ENCODE measurements at regions not wholly inside any gene's neighbourhood (a gene's known extent, or its start where the extent isn't known, plus 50 kb on each side); places are given as distances from the start of the nearest gene placed in this dataset.

DNA sequence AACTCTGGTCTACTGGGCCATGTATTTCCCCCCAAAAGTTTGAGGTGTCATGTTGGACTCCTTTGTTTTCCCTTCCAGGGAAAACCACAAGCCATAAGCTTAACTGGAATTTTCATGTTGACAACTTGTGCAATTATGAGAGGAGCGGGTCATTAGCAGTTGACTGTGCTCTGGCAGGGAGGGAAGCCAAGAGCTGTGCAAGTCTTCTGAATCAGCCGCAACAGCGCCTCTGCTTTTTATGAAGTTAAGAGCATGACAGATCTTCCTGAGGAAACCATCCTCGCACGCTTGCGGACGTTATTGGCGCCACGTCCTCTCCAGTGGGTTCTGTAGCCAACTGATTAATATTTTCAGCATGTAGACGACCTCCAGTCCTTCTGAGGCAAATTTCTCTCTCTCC is 148.7 kb upstream of the MKI67 start:
- Histone ChIP-seq H3K9me3 (ENCODE audit: control insufficient read depth in 2 of 2, insufficient read depth in 1 of 2, low read depth in 1 of 2, low read length in 1 of 2) (no peaks in the 10 kb centered on the region), H3K4me3 (ENCODE audit: low read depth in 1 of 2, low read length in 2 of 2) (no peak overlapping the region), H3K27ac (ENCODE audit: low read depth in 2 of 2, low read length in 1 of 2) (no peak overlapping the region), H3K4me1 (ENCODE audit: control insufficient read depth in 2 of 2, insufficient read depth in 2 of 2, low read length in 1 of 2) (no peaks in the 10 kb centered on the region), H3K27me3 (ENCODE audit: control insufficient read depth in 1 of 2, insufficient read depth in 2 of 2, low read length in 2 of 2) (no peaks in the 10 kb centered on the region), H3K36me3 (ENCODE audit: control insufficient read depth in 2 of 2, insufficient read depth in 2 of 2, low read length in 1 of 2) (no peaks in the 10 kb centered on the region)
- 35 to 38% methylated on average over 10 of the region's 10 CpGs for WGBS, 2 donors

DNA sequence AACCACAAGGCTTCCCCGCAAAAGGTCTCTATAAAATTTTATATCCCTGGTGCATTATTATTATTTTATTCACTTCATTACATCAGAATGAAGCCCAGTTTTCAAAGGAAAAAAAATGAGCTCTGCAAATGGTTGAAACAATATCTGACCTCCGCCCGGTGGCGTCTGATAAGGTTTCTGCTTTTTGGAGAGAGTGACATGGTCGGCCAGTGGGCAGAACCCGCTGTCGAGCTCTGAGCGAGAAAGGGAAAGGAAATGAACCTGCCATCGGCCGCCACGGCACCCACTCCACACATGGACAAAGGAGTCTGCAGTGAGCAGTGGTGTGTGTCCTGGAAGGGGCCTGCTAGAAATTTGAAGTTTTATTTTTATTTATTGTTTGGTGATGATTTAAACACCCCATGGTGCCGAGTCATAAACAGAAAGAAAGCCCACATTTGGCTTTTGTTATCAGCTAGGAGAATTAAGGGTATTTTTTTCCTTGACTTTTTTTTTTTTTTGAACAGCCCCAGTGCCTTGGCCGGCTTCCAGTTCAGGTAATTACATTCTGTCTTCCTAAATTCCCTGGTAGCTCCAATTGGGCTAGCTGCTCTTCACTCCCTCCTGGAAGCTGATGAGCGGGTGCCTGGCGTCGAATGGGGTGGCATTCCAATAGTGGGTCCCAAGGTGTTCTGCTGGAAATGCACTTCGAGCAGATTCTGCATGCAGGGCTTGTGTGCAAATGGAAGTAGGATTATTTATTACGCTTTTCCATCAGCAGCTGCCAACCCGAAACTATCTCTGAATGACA is 149.4 kb upstream of the MKI67 start:
- Histone ChIP-seq H3K4me1 (ENCODE audit: control insufficient read depth in 2 of 2, insufficient read depth in 2 of 2, low read length in 1 of 2) (no peaks in the 10 kb centered on the region), H3K27me3 (ENCODE audit: control insufficient read depth in 1 of 2, insufficient read depth in 2 of 2, low read length in 2 of 2) (no peaks in the 10 kb centered on the region), H3K4me3 (ENCODE audit: low read depth in 1 of 2, low read length in 2 of 2) (no peak overlapping the region), H3K9me3 (ENCODE audit: control insufficient read depth in 2 of 2, insufficient read depth in 1 of 2, low read depth in 1 of 2, low read length in 1 of 2) (no peaks in the 10 kb centered on the region), H3K27ac (ENCODE audit: low read depth in 2 of 2, low read length in 1 of 2) (no peak overlapping the region), H3K36me3 (ENCODE audit: control insufficient read depth in 2 of 2, insufficient read depth in 2 of 2, low read length in 1 of 2) (no peaks in the 10 kb centered on the region)
- WGBS, 2 donors: 66 to 72% methylated on average over 19 of the region's 19 CpGs

DNA sequence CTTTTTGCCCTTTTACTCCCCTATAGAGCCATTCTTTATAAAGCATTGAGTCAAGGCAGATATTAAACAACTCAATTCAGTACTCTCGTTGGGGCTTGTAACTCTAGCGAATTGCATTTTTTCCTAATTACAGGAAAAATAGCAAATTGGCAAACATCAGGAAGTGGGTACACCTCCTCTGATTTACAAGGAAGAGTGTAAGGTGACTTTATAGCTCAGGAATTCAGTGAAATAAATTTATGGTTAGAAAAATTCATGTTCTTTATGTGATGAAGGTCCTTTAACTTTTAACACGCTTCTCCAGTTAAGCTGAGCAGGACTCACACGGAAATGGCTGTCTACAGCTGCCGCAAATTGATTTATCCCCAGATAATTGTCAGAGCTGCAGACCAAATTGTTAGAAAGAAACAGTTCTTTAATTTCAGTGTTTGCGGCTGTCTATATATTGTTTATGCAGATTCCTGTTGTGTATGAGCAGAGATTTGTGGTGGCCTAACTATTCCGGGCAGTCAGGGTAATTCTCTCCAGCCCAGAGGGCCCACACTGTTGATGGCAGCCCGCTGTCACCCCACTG is 151.1 kb upstream of the MKI67 start:
- WGBS, 2 donors: 53 to 59% methylated on average over 8 of the region's 8 CpGs
- no peaks in the 10 kb centered on the region for H3K27me3 ChIP-seq (ENCODE audit: control insufficient read depth in 1 of 2, insufficient read depth in 2 of 2, low read length in 2 of 2)
- H3K4me1 ChIP-seq (ENCODE audit: control insufficient read depth in 2 of 2, insufficient read depth in 2 of 2, low read length in 1 of 2): no peaks in the 10 kb centered on the region
- H3K36me3 ChIP-seq (ENCODE audit: control insufficient read depth in 2 of 2, insufficient read depth in 2 of 2, low read length in 1 of 2): no peaks in the 10 kb centered on the region
- no peaks in the 10 kb centered on the region for H3K9me3 ChIP-seq (ENCODE audit: control insufficient read depth in 2 of 2, insufficient read depth in 1 of 2, low read depth in 1 of 2, low read length in 1 of 2)
- H3K4me3 ChIP-seq (ENCODE audit: low read depth in 1 of 2, low read length in 2 of 2): no peak overlapping the region
- H3K27ac ChIP-seq (ENCODE audit: low read depth in 2 of 2, low read length in 1 of 2): no peak overlapping the region

DNA sequence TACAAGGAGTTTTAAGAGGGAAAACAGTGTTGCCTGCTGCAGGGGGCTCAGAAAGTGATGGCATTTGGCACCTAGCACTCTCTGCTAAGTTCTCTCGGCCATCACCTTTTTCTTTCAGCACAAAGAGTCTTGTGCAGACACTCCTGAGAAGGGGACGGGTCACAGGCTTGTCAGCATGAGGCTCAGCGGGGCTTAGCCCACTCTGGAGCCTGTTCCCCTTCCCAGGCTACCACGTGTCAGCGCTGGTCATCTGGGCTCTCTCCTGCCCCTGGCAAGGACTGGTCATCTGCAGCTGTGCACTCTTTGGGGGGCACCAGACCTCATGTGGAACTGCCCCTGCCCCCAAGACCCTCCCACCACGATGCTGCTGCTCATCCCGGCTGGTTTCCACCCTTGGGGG is 152.1 kb upstream of the MKI67 start:
- no peak overlapping the region for H3K27ac ChIP-seq (ENCODE audit: low read depth in 2 of 2, low read length in 1 of 2)
- 31 to 32% methylated on average over 7 of the region's 7 CpGs for WGBS, 2 donors
- H3K9me3 ChIP-seq (ENCODE audit: control insufficient read depth in 2 of 2, insufficient read depth in 1 of 2, low read depth in 1 of 2, low read length in 1 of 2): no peaks in the 10 kb centered on the region
- H3K27me3 ChIP-seq (ENCODE audit: control insufficient read depth in 1 of 2, insufficient read depth in 2 of 2, low read length in 2 of 2): no peaks in the 10 kb centered on the region
- no peaks in the 10 kb centered on the region for H3K4me1 ChIP-seq (ENCODE audit: control insufficient read depth in 2 of 2, insufficient read depth in 2 of 2, low read length in 1 of 2)
- no peaks in the 10 kb centered on the region for H3K36me3 ChIP-seq (ENCODE audit: control insufficient read depth in 2 of 2, insufficient read depth in 2 of 2, low read length in 1 of 2)
- no peak overlapping the region for H3K4me3 ChIP-seq (ENCODE audit: low read depth in 1 of 2, low read length in 2 of 2)

DNA sequence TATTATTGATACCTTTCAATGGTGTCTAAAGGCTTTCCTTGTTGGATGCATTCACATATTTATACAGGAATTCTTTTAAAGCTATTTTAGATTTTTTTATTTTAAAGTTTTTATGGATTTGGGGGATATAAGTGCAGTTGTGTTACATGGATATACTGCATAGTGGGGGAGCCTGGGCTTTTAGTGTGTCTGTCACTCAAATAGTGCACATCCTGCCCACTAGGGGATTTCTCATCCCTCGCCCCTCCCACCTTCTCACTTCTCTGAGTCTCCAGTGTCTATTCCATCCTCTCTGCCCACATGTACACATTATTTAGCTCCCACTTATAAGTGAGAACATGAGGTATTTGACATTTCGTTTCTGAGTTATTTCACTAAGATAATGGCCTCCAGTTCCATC is 154.0 kb upstream of the MKI67 start:
- Histone ChIP-seq H3K27ac (ENCODE audit: low read depth in 2 of 2, low read length in 1 of 2) (no peak overlapping the region), H3K4me1 (ENCODE audit: control insufficient read depth in 2 of 2, insufficient read depth in 2 of 2, low read length in 1 of 2) (no peaks in the 10 kb centered on the region), H3K36me3 (ENCODE audit: control insufficient read depth in 2 of 2, insufficient read depth in 2 of 2, low read length in 1 of 2) (no peaks in the 10 kb centered on the region), H3K4me3 (ENCODE audit: low read depth in 1 of 2, low read length in 2 of 2) (no peak overlapping the region), H3K27me3 (ENCODE audit: control insufficient read depth in 1 of 2, insufficient read depth in 2 of 2, low read length in 2 of 2) (no peaks in the 10 kb centered on the region), H3K9me3 (ENCODE audit: control insufficient read depth in 2 of 2, insufficient read depth in 1 of 2, low read depth in 1 of 2, low read length in 1 of 2) (no peaks in the 10 kb centered on the region)
- WGBS, 2 donors: 61 to 71% methylated on average over 2 of the region's 2 CpGs

GRCh38 chr10:128281343-128281742 is 155.1 kb upstream of the MKI67 start:
- Histone ChIP-seq H3K27ac (ENCODE audit: low read depth in 2 of 2, low read length in 1 of 2) (no peak overlapping the region), H3K4me3 (ENCODE audit: low read depth in 1 of 2, low read length in 2 of 2) (no peak overlapping the region), H3K27me3 (ENCODE audit: control insufficient read depth in 1 of 2, insufficient read depth in 2 of 2, low read length in 2 of 2) (no peaks in the 10 kb centered on the region), H3K4me1 (ENCODE audit: control insufficient read depth in 2 of 2, insufficient read depth in 2 of 2, low read length in 1 of 2) (no peaks in the 10 kb centered on the region), H3K36me3 (ENCODE audit: control insufficient read depth in 2 of 2, insufficient read depth in 2 of 2, low read length in 1 of 2) (no peaks in the 10 kb centered on the region), H3K9me3 (ENCODE audit: control insufficient read depth in 2 of 2, insufficient read depth in 1 of 2, low read depth in 1 of 2, low read length in 1 of 2) (no peaks in the 10 kb centered on the region)
- 84 to 87% methylated on average over 6 of the region's 6 CpGs for WGBS, 2 donors

- no peaks in the 10 kb centered on the region for H3K4me1 ChIP-seq (ENCODE audit: control insufficient read depth in 2 of 2, insufficient read depth in 2 of 2, low read length in 1 of 2)
- WGBS, 2 donors: 91 to 92% methylated on average over 14 of the region's 14 CpGs
- no peaks in the 10 kb centered on the region for H3K9me3 ChIP-seq (ENCODE audit: control insufficient read depth in 2 of 2, insufficient read depth in 1 of 2, low read depth in 1 of 2, low read length in 1 of 2)
- H3K36me3 ChIP-seq (ENCODE audit: control insufficient read depth in 2 of 2, insufficient read depth in 2 of 2, low read length in 1 of 2): no peaks in the 10 kb centered on the region
- H3K27me3 ChIP-seq (ENCODE audit: control insufficient read depth in 1 of 2, insufficient read depth in 2 of 2, low read length in 2 of 2): no peaks in the 10 kb centered on the region
- no peak overlapping the region for H3K27ac ChIP-seq (ENCODE audit: low read depth in 2 of 2, low read length in 1 of 2)
- no peak overlapping the region for H3K4me3 ChIP-seq (ENCODE audit: low read depth in 1 of 2, low read length in 2 of 2)
These were observed 155.6 kb upstream of the MKI67 start for GRCh38 chr10:128281861-128282260.

DNA sequence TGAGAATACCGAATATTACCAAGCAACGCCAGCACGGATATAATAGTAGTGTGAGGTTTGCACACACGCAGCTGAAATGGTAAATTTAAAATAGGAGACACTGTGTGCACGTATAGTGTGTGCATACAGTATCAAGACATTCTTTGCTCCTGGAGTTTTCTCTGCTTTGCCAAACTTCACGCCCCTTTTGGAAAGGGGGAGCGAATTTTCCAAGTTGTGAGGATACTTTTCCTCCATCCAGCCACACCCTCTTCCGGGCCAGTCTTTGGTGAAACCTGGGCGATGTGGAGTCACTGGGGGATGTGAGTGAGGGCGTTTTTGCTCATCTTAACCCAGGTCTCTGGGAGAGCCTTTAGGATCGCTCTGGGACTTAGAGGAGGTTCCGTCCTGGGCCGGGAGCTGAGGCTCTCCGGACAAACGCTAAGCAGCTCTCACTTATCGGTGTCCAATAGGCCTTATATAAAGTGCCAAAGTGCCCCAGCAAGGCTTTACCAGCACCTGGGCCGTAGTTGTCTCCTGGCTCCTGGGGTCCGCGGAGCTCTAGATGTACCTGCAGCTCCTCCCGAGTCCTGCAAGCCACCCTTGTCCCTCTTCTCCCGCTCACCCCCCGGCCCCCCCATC is 160.0 kb upstream of the MKI67 start:
- peaks cover 3 to 9% of the 10 kb centered on the region in 2 donors for H3K9me3 ChIP-seq (ENCODE audit: control insufficient read depth in 2 of 2, insufficient read depth in 1 of 2, low read depth in 1 of 2, low read length in 1 of 2)
- no peak overlapping the region for H3K27ac ChIP-seq (ENCODE audit: low read depth in 2 of 2, low read length in 1 of 2)
- no peaks in the 10 kb centered on the region for H3K36me3 ChIP-seq (ENCODE audit: control insufficient read depth in 2 of 2, insufficient read depth in 2 of 2, low read length in 1 of 2)
- H3K4me3 ChIP-seq (ENCODE audit: low read depth in 1 of 2, low read length in 2 of 2): no peak overlapping the region
- H3K4me1 ChIP-seq (ENCODE audit: control insufficient read depth in 2 of 2, insufficient read depth in 2 of 2, low read length in 1 of 2): no peaks in the 10 kb centered on the region
- WGBS, 2 donors: 31 to 32% methylated on average over 22 of the region's 22 CpGs
- peaks cover 0 to 4% of the 10 kb centered on the region in 2 donors for H3K27me3 ChIP-seq (ENCODE audit: control insufficient read depth in 1 of 2, insufficient read depth in 2 of 2, low read length in 2 of 2)

DNA sequence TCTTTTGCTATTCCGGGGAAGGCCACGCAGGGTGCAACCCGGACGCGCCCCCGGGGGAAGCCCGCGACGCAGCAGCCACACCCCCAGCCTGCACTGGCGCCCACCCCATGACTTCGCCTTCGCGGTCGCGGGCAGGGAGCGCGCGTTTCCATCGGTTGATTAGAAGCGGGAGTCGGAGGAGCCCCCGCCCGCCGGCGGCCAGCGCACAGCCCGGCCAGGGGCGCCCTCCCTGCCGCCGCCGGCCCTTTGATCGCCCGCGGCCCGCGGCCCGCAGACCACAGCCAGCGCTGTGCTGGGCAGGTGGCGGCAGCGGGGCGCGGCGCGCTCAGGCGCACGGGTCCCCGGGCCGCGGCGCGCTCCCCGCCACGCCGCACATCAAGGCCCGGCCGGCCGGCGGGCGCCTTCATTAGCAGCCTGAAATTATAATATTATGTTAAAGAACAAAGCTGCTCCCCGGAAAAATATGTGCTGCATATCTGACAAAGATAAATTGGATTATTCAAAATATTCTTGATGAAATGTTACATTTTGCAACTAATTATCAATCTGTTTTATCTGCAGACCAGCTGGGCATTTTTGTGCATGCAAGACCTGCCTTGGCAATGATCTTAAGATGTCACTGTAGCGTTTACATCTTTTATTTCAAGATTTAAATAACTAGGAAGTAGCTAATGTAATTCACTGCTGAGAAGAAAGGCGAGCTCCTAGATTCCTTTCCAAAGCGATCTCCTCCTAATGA is 160.7 kb upstream of the MKI67 start:
- Histone ChIP-seq H3K4me1 (ENCODE audit: control insufficient read depth in 2 of 2, insufficient read depth in 2 of 2, low read length in 1 of 2) (no peaks in the 10 kb centered on the region), H3K4me3 (ENCODE audit: low read depth in 1 of 2, low read length in 2 of 2) (no peak overlapping the region), H3K9me3 (ENCODE audit: control insufficient read depth in 2 of 2, insufficient read depth in 1 of 2, low read depth in 1 of 2, low read length in 1 of 2) (peaks cover 6 to 13% of the 10 kb centered on the region in 2 donors), H3K27ac (ENCODE audit: low read depth in 2 of 2, low read length in 1 of 2) (no peak overlapping the region), H3K27me3 (ENCODE audit: control insufficient read depth in 1 of 2, insufficient read depth in 2 of 2, low read length in 2 of 2) (peaks cover 0 to 4% of the 10 kb centered on the region in 2 donors), H3K36me3 (ENCODE audit: control insufficient read depth in 2 of 2, insufficient read depth in 2 of 2, low read length in 1 of 2) (no peaks in the 10 kb centered on the region)
- WGBS, 2 donors: 5% methylated on average over 50 to 63 of the region's 63 CpGs
